ENCODE measurements at regions not wholly inside any gene's neighbourhood (a gene's known extent, or its start where the extent isn't known, plus 50 kb on each side); places are given as distances from the start of the nearest gene placed in this dataset.

- H3K4me3 ChIP-seq (ENCODE audit: low read length in 3 of 3), result no peak overlapping the region
- no peak overlapping the region for H3K27ac ChIP-seq (ENCODE audit: low read depth in 2 of 2, low read length in 2 of 2)
- intact Hi-C loops (cut with DNase I), result no loop called here
- H3K36me3 ChIP-seq (ENCODE audit: control insufficient read depth in 2 of 3, insufficient read depth in 3 of 3, low read length in 3 of 3), result no peaks in the 10 kb centered on the region
- no peak for FAIRE-seq
- no peak for DNase-seq
- no peak overlapping the region for H3K9ac ChIP-seq (ENCODE audit: low read length in 3 of 3)
- H3K4me1 ChIP-seq (ENCODE audit: control insufficient read depth in 2 of 3, insufficient read depth in 2 of 3, low read depth in 1 of 3, low read length in 3 of 3), result no peaks in the 10 kb centered on the region
- TF ChIP-seq CTCF (IDR thresholded peaks at IDR 0.05; ENCODE audit: borderline replicate concordance, extremely low read depth, insufficient read depth), result no peak
- no peaks in the 10 kb centered on the region for H3K9me3 ChIP-seq (ENCODE audit: control insufficient read depth in 2 of 3, insufficient read depth in 1 of 3, low read length in 3 of 3)
- no peaks in the 10 kb centered on the region for H3K27me3 ChIP-seq (ENCODE audit: control insufficient read depth, insufficient read depth, low read length)
These were observed 468.2 kb upstream of the MEF2C start for GRCh38 chr5:89351222-89351621.

GRCh38 chr5:89350684-89351083 is 467.7 kb upstream of the MEF2C start:
- no peak for FAIRE-seq
- no peak for TF ChIP-seq CTCF (IDR thresholded peaks at IDR 0.05; ENCODE audit: borderline replicate concordance, extremely low read depth, insufficient read depth)
- H3K9me3 ChIP-seq (ENCODE audit: control insufficient read depth in 2 of 3, insufficient read depth in 1 of 3, low read length in 3 of 3), result no peaks in the 10 kb centered on the region
- H3K36me3 ChIP-seq (ENCODE audit: control insufficient read depth in 2 of 3, insufficient read depth in 3 of 3, low read length in 3 of 3), result no peaks in the 10 kb centered on the region
- intact Hi-C loops (cut with DNase I), result no loop called here
- DNase-seq, result no peak
- H3K4me3 ChIP-seq (ENCODE audit: low read length in 3 of 3), result no peak overlapping the region
- H3K27ac ChIP-seq (ENCODE audit: low read depth in 2 of 2, low read length in 2 of 2), result no peak overlapping the region
- no peaks in the 10 kb centered on the region for H3K27me3 ChIP-seq (ENCODE audit: control insufficient read depth, insufficient read depth, low read length)
- H3K4me1 ChIP-seq (ENCODE audit: control insufficient read depth in 2 of 3, insufficient read depth in 2 of 3, low read depth in 1 of 3, low read length in 3 of 3), result no peaks in the 10 kb centered on the region
- no peak overlapping the region for H3K9ac ChIP-seq (ENCODE audit: low read length in 3 of 3)

- no peak for DNase-seq
- H3K4me1 ChIP-seq (ENCODE audit: control insufficient read depth in 2 of 3, insufficient read depth in 2 of 3, low read depth in 1 of 3, low read length in 3 of 3), result no peaks in the 10 kb centered on the region
- H3K27me3 ChIP-seq (ENCODE audit: control insufficient read depth, insufficient read depth, low read length), result no peaks in the 10 kb centered on the region
- H3K4me3 ChIP-seq (ENCODE audit: low read length in 3 of 3), result no peak overlapping the region
- H3K36me3 ChIP-seq (ENCODE audit: control insufficient read depth in 2 of 3, insufficient read depth in 3 of 3, low read length in 3 of 3), result no peaks in the 10 kb centered on the region
- intact Hi-C loops (cut with DNase I), result no loop called here
- no peak overlapping the region for H3K9ac ChIP-seq (ENCODE audit: low read length in 3 of 3)
- FAIRE-seq, result no peak
- no peak for TF ChIP-seq CTCF (IDR thresholded peaks at IDR 0.05; ENCODE audit: borderline replicate concordance, extremely low read depth, insufficient read depth)
- H3K27ac ChIP-seq (ENCODE audit: low read depth in 2 of 2, low read length in 2 of 2), result no peak overlapping the region
- no peaks in the 10 kb centered on the region for H3K9me3 ChIP-seq (ENCODE audit: control insufficient read depth in 2 of 3, insufficient read depth in 1 of 3, low read length in 3 of 3)
These were observed 466.4 kb upstream of the MEF2C start for GRCh38 chr5:89349246-89349980.

GRCh38 chr5:89346573-89346972 is 463.6 kb upstream of the MEF2C start:
- no peak for FAIRE-seq
- intact Hi-C loops (cut with DNase I), result no loop called here
- H3K4me3 ChIP-seq (ENCODE audit: low read length in 3 of 3), result no peak overlapping the region
- H3K36me3 ChIP-seq (ENCODE audit: control insufficient read depth in 2 of 3, insufficient read depth in 3 of 3, low read length in 3 of 3), result no peaks in the 10 kb centered on the region
- no peak overlapping the region for H3K27ac ChIP-seq (ENCODE audit: low read depth in 2 of 2, low read length in 2 of 2)
- H3K27me3 ChIP-seq (ENCODE audit: control insufficient read depth, insufficient read depth, low read length), result no peaks in the 10 kb centered on the region
- H3K4me1 ChIP-seq (ENCODE audit: control insufficient read depth in 2 of 3, insufficient read depth in 2 of 3, low read depth in 1 of 3, low read length in 3 of 3), result no peaks in the 10 kb centered on the region
- TF ChIP-seq CTCF (IDR thresholded peaks at IDR 0.05; ENCODE audit: borderline replicate concordance, extremely low read depth, insufficient read depth), result no peak
- no peak for DNase-seq
- H3K9ac ChIP-seq (ENCODE audit: low read length in 3 of 3), result no peak overlapping the region
- no peaks in the 10 kb centered on the region for H3K9me3 ChIP-seq (ENCODE audit: control insufficient read depth in 2 of 3, insufficient read depth in 1 of 3, low read length in 3 of 3)
